Gastrocnemius medialis (tissue), 4 donors: ENCODE measurements at regions not wholly inside any gene's neighbourhood (a gene's known extent, or its start where the extent isn't known, plus 50 kb on each side); places are given as distances from the start of the nearest gene placed in this dataset.

Experiments
- CTCF ChIP-seq, 5 experiments: fragments of 450-650 bp in 3 of 5; fragments of 200-600 bp in 2 of 5; sonication (generic) in 2 of 5; IDR thresholded peaks in 4 of 5; conservative IDR thresholded peaks in 1 of 5; 1 replicate in 4 of 5; 2 replicates in 1 of 5; pipeline ENCODE4 v1.5.1; 2016 to 2019; ENCODE audit warnings: antibody characterized with exemption in 5 of 5, mild to moderate bottlenecking in 3 of 5, moderate library complexity in 3 of 5
- POLR2A ChIP-seq, 2 donors: fragments of 450-650 bp; IDR thresholded peaks; one replicate each; pipeline ENCODE4 v1.6.1; 2017; ENCODE audit warnings: antibody characterized with exemption in 2 of 2, mild to moderate bottlenecking in 2 of 2, moderate library complexity in 2 of 2

GRCh38 chrX:25300994-25301393, 285.2 kb upstream of the ARX start:
- no peak for TF ChIP-seq CTCF (IDR thresholded peaks at IDR 0.05 in 4 of 5, conservative IDR thresholded peaks at IDR 0.05 in 1 of 5)
- no peak for TF ChIP-seq POLR2A (IDR thresholded peaks at IDR 0.05)
